ENCODE measurements at regions not wholly inside any gene's neighbourhood (a gene's known extent, or its start where the extent isn't known, plus 50 kb on each side); places are given as distances from the start of the nearest gene placed in this dataset.

- DNase-seq (ENCODE audit: low read depth in 2 of 2) = no peak
Measured at GRCh38 chr12:60333461-60333860, 737.6 kb downstream of the SLC16A7 start.

- no peak for DNase-seq (ENCODE audit: low read depth in 2 of 2)
Measured at GRCh38 chr12:60335745-60336144, 739.9 kb downstream of the SLC16A7 start.

- DNase-seq (ENCODE audit: low read depth in 2 of 2) = no peak
Measured at GRCh38 chr12:60337839-60338549, 742.2 kb downstream of the SLC16A7 start.

- no peak for DNase-seq (ENCODE audit: low read depth in 2 of 2)
Measured at GRCh38 chr12:60345442-60345841, 749.6 kb downstream of the SLC16A7 start.

GRCh38 chr12:60349232-60349978 is 753.6 kb downstream of the SLC16A7 start:
- no peak for DNase-seq (ENCODE audit: low read depth in 2 of 2)

- no peak for DNase-seq (ENCODE audit: low read depth in 2 of 2)
Measured at GRCh38 chr12:60387356-60387755, 791.5 kb downstream of the SLC16A7 start.

GRCh38 chr12:60391051-60391450 is 795.2 kb downstream of the SLC16A7 start:
- DNase-seq (ENCODE audit: low read depth in 2 of 2) = no peak

GRCh38 chr12:60391791-60392190 is 796.0 kb downstream of the SLC16A7 start:
- DNase-seq (ENCODE audit: low read depth in 2 of 2) = no peak

- DNase-seq (ENCODE audit: low read depth in 2 of 2) = no peak
Measured at GRCh38 chr12:60393093-60393492, 797.3 kb downstream of the SLC16A7 start.

GRCh38 chr12:60394665-60395064 is 798.8 kb downstream of the SLC16A7 start:
- no peak for DNase-seq (ENCODE audit: low read depth in 2 of 2)

GRCh38 chr12:60398547-60398946 is 802.7 kb downstream of the SLC16A7 start:
- no peak for DNase-seq (ENCODE audit: low read depth in 2 of 2)

GRCh38 chr12:60399064-60399463 is 803.2 kb downstream of the SLC16A7 start:
- DNase-seq (ENCODE audit: low read depth in 2 of 2) = no peak

GRCh38 chr12:60402996-60403395 is 807.2 kb downstream of the SLC16A7 start:
- DNase-seq (ENCODE audit: low read depth in 2 of 2) = no peak

GRCh38 chr12:60415351-60415750 is 819.5 kb downstream of the SLC16A7 start:
- DNase-seq (ENCODE audit: low read depth in 2 of 2) = no peak

GRCh38 chr12:60419986-60420385 is 824.2 kb downstream of the SLC16A7 start:
- no peak for DNase-seq (ENCODE audit: low read depth in 2 of 2)

- no peak for DNase-seq (ENCODE audit: low read depth in 2 of 2)
Measured at GRCh38 chr12:60421741-60422140, 825.9 kb downstream of the SLC16A7 start.

GRCh38 chr12:60437297-60437696 is 841.5 kb downstream of the SLC16A7 start:
- DNase-seq (ENCODE audit: low read depth in 2 of 2) = no peak

GRCh38 chr12:60441577-60441976 is 845.7 kb downstream of the SLC16A7 start:
- no peak for DNase-seq (ENCODE audit: low read depth in 2 of 2)

GRCh38 chr12:60451457-60451856 is 855.6 kb downstream of the SLC16A7 start:
- no peak for DNase-seq (ENCODE audit: low read depth in 2 of 2)

GRCh38 chr12:60465060-60465459 is 869.2 kb downstream of the SLC16A7 start:
- DNase-seq (ENCODE audit: low read depth in 2 of 2) = no peak

GRCh38 chr12:60468546-60468945 is 872.7 kb downstream of the SLC16A7 start:
- DNase-seq (ENCODE audit: low read depth in 2 of 2) = no peak

GRCh38 chr12:60475825-60476224 is 880.0 kb downstream of the SLC16A7 start:
- DNase-seq (ENCODE audit: low read depth in 2 of 2) = no peak

GRCh38 chr12:60487284-60487683 is 891.5 kb downstream of the SLC16A7 start:
- DNase-seq (ENCODE audit: low read depth in 2 of 2) = no peak

Data from stimulated activated CD8-positive, alpha-beta memory T cell treated with anti-CD3 and anti-CD28 coated beads, Interleukin-15, amount 100 ng/mL, for 48 hours (primary cell).